HepG2 (cell line): ENCODE measurements at regions not wholly inside any gene's neighbourhood (a gene's known extent, or its start where the extent isn't known, plus 50 kb on each side); places are given as distances from the start of the nearest gene placed in this dataset.

Experiments used
- ATAC-seq: fragments of 200-7000 bp; cut with Tn5 transposase; 3 replicates; pipeline ENCODE4 v1.9.1; 2020; ENCODE audit warnings: mild to moderate bottlenecking, moderate library complexity
- BruUV-seq: library from RNA; stranded (reverse); fragments of 400-500 nt; replicated peaks from 2 replicates; lab custom pipeline; 2021; lab: Mats Ljungman, UMichigan
- CTCF ChIA-PET: fragments of 300-600 bp; formaldehyde crosslinking; extraction: SDS; loops from one replicate; lab custom pipeline; 2021; ENCODE audit warnings: low total read pairs, inconsistent platforms, low intra/inter-chr PET ratio; lab: Yijun Ruan, JAX
- POLR2A ChIA-PET: fragments of 350-600 bp; sonication (Branson Sonifier 250); formaldehyde crosslinking; loops from one replicate; lab custom pipeline; 2020; ENCODE audit warnings: antibody characterized with exemption, inconsistent platforms; lab: Yijun Ruan, JAX
- DNase-seq: peaks from one replicate; pipeline ENCODE4 v3.0.0-alpha.2; 2015; ENCODE audit warnings: low spot score
- FAIRE-seq: peaks from 3 replicates; lab custom pipeline; 2011; peaks lifted over from hg19 to GRCh38; lab: Jason Lieb, UNC
- H2AFZ ChIP-seq: one replicate; pipeline ENCODE4 v1.6.1; 2011; ENCODE audit warnings: low read length, inconsistent platforms
- H3K27ac ChIP-seq: fragments of 300-600 bp; 3 replicates; pipeline ENCODE4 v1.8.0; 2011; ENCODE audit warnings: mixed run types, mild to moderate bottlenecking, mixed read lengths, low read length, inconsistent platforms; ENCODE audit not compliant: insufficient read depth; ENCODE audit errors: extremely low read length
- H3K27me3 ChIP-seq, 2 experiments: fragments of 200-600 bp in 1 of 2; 2 replicates in 1 of 2; 3 replicates in 1 of 2; pipeline versions ENCODE4 v1.6.0 to v1.8.0; 2011; ENCODE audit warnings: low read length in 2 of 2, mild to moderate bottlenecking in 2 of 2, moderate library complexity in 2 of 2, inconsistent platforms in 1 of 2; ENCODE audit not compliant: insufficient read depth in 2 of 2, control insufficient read depth in 1 of 2
- H3K36me3 ChIP-seq, 2 experiments: fragments of 200-600 bp in 1 of 2; replicated peaks in 1 of 2; 2 replicates in 1 of 2; 3 replicates in 1 of 2; pipeline versions ENCODE4 v1.5.1 to v1.8.0; 2011; ENCODE audit warnings: low read length in 2 of 2, inconsistent platforms in 1 of 2; ENCODE audit not compliant: insufficient read depth in 2 of 2, control insufficient read depth in 1 of 2
- H3K4me1 ChIP-seq: 2 replicates; pipeline ENCODE4 v1.5.1; 2012; ENCODE audit warnings: low read length, inconsistent platforms; ENCODE audit not compliant: insufficient read depth
- H3K4me2 ChIP-seq: 2 replicates; pipeline ENCODE4 v1.6.0; 2011; ENCODE audit warnings: low read depth, low read length, inconsistent platforms
- H3K4me3 ChIP-seq, 3 experiments: fragments of 200-600 bp in 1 of 3; sonication (generic), shearing (Covaris generic) in 1 of 3; replicated peaks in 1 of 3; 2 replicates each; pipeline ENCODE4 v1.5.1; 2011 to 2016; ENCODE audit warnings: low read length in 3 of 3, inconsistent platforms in 2 of 3, low read depth in 2 of 3, mild to moderate bottlenecking in 2 of 3, control low read depth in 1 of 3, mixed read lengths in 1 of 3; ENCODE audit not compliant: insufficient read depth in 1 of 3
- H3K79me2 ChIP-seq: one replicate; pipeline ENCODE4 v1.6.1; 2011; ENCODE audit warnings: low read length, inconsistent platforms; ENCODE audit not compliant: insufficient read depth
- H3K9ac ChIP-seq: 2 replicates; pipeline ENCODE4 v1.6.0; 2011; ENCODE audit warnings: mild to moderate bottlenecking, low read depth, low read length, inconsistent platforms; ENCODE audit not compliant: insufficient read depth
- H3K9me3 ChIP-seq: 2 replicates; pipeline ENCODE4 v1.5.1; 2012; ENCODE audit warnings: mild to moderate bottlenecking, low read length
- H4K20me1 ChIP-seq: 2 replicates; pipeline ENCODE4 v1.6.0; 2011; ENCODE audit warnings: inconsistent platforms, mild to moderate bottlenecking, low read length, moderate library complexity; ENCODE audit not compliant: insufficient read depth
- AHR ChIP-seq: IDR thresholded peaks from 2 replicates; pipeline ENCODE4 v1.6.1; 2018; ENCODE audit warnings: missing genetic modification reagents, missing compliant biosample characterization
- CENPT ChIP-seq: sonication (generic); formaldehyde crosslinking; IDR thresholded peaks from 2 replicates; pipeline ENCODE4 v1.8.0; 2022; ENCODE audit warnings: low read depth, mild to moderate bottlenecking, moderate library complexity, missing genetic modification reagents
- HDAC1 ChIP-seq: sonication (generic); formaldehyde crosslinking; IDR thresholded peaks from 2 replicates; pipeline ENCODE4 v1.5.1; 2020; ENCODE audit warnings: mild to moderate bottlenecking, missing genetic modification reagents
- TGIF2 ChIP-seq: IDR thresholded peaks from 2 replicates; pipeline ENCODE4 v1.6.1; 2016; ENCODE audit warnings: control low read depth, missing compliant biosample characterization
- TSC22D2 ChIP-seq: sonication (generic); formaldehyde crosslinking; IDR thresholded peaks from 2 replicates; pipeline ENCODE4 v1.5.1; 2020; ENCODE audit warnings: missing genetic modification reagents, mild to moderate bottlenecking, borderline replicate concordance
- ZFP82 ChIP-seq: sonication (generic); formaldehyde crosslinking; IDR thresholded peaks from 2 replicates; pipeline ENCODE4 v1.5.1; 2020; ENCODE audit warnings: mild to moderate bottlenecking, missing genetic modification reagents, borderline replicate concordance
- ZNF121 ChIP-seq: sonication (generic); formaldehyde crosslinking; IDR thresholded peaks from 2 replicates; pipeline ENCODE4 v1.5.0; 2020; ENCODE audit warnings: mild to moderate bottlenecking, missing genetic modification reagents
- ZNF143 ChIP-seq: sonication (generic); formaldehyde crosslinking; IDR thresholded peaks from 2 replicates; pipeline ENCODE4 v1.4.0; 2020; ENCODE audit warnings: missing genetic modification reagents
- ZNF20 ChIP-seq: sonication (generic); formaldehyde crosslinking; IDR thresholded peaks from 2 replicates; pipeline ENCODE4 v1.4.0; 2020; ENCODE audit warnings: mild to moderate bottlenecking, moderate library complexity, missing genetic modification reagents
- ZNF224 ChIP-seq: sonication (generic); formaldehyde crosslinking; IDR thresholded peaks from 2 replicates; pipeline ENCODE4 v1.5.0; 2020; ENCODE audit warnings: mild to moderate bottlenecking, missing genetic modification reagents
- ZNF235 ChIP-seq: sonication (generic); formaldehyde crosslinking; IDR thresholded peaks from 2 replicates; pipeline ENCODE4 v1.8.1; 2023; ENCODE audit warnings: mild to moderate bottlenecking, missing genetic modification reagents, borderline replicate concordance
- ZNF343 ChIP-seq: sonication (generic); formaldehyde crosslinking; IDR thresholded peaks from 2 replicates; pipeline ENCODE4 v1.4.0; 2020; ENCODE audit warnings: mild to moderate bottlenecking, missing genetic modification reagents
- ZNF567 ChIP-seq: sonication (generic); formaldehyde crosslinking; IDR thresholded peaks from 2 replicates; pipeline ENCODE4 v1.8.1; 2023; ENCODE audit warnings: mild to moderate bottlenecking, missing genetic modification reagents, borderline replicate concordance
- ZNF746 ChIP-seq: sonication (generic); formaldehyde crosslinking; IDR thresholded peaks from 2 replicates; pipeline ENCODE4 v1.8.0; 2022; ENCODE audit warnings: mild to moderate bottlenecking, missing genetic modification reagents
- ZNF879 ChIP-seq: sonication (generic); formaldehyde crosslinking; IDR thresholded peaks from 2 replicates; pipeline ENCODE4 v1.8.1; 2023; ENCODE audit warnings: missing genetic modification reagents
- WGBS: methylation state at CpG from one replicate; pipeline ENCODE4 v1.1.6; 2017; ENCODE audit warnings: low lambda C conversion rate; 5-methylcytosine and 5-hydroxymethylcytosine counted together
- in situ Hi-C: cut with HindIII; loops from 2 replicates; pipeline ENCODE4 v1.10.0; 2017; ENCODE audit warnings: low pct_unique_long_range_greater_than_20kb; ENCODE audit not compliant: extremely low pct_ligation_motif_present
- intact Hi-C: fragments of 100-400 bp; cut with micrococcal nuclease; formaldehyde crosslinking; loops from one replicate; pipeline ENCODE4 v1.10.0; 2022; ENCODE audit not compliant: unreplicated experiment
- TF ChIP-seq, protein P1 (sequence below): sonication (generic); formaldehyde crosslinking; IDR thresholded peaks from 2 replicates; pipeline ENCODE4 v1.8.1; 2023; ENCODE audit warnings: missing genetic modification reagents, inconsistent platforms, borderline replicate concordance
- TF ChIP-seq, protein P2 (sequence below): IDR thresholded peaks from 2 replicates; pipeline ENCODE4 v1.6.1; 2012; ENCODE audit warnings: inconsistent platforms
- TF ChIP-seq, protein P3 (sequence below): IDR thresholded peaks from 2 replicates; pipeline ENCODE4 v1.6.1; 2016

DNA sequence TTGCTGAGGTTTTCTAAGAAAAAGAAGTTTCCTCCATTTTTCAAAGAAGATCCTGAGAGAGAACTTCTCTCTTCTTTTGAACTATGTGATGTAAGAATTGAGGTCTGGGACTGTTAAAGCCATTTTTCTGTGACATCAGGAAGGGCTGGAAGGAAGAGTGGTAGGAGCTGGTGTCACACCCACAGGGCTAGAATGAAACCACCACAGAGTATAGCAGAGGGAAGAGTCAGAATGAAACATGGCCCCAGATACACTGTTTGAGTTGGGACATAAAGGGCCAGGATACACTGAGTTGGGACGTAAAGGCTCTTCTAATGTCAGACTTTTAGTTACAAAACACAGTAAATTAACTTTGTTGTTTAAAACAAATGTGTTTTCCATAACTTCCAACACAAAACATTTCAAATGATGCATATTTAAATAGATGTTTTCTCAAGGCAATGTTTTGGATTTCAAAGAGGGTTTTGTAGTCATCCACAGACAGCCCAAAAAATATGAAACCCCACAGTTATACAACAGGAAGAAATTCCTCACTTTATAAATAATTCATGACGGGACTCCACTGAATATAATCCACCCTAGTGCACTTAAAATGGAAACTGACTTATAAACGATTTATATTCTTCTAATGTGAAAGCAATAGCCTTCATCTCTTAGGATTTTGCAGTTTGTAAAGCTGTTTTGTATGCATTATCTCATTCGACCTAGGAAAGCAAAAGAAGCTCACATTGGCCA, 72.5 kb downstream of the LIG4 start:
- Histone ChIP-seq H3K27ac (no peak overlapping the region), H3K36me3 (no peaks in the 10 kb centered on the region), H4K20me1 (no peaks in the 10 kb centered on the region), H3K27me3 (no peaks in the 10 kb centered on the region), H3K9me3 (no peaks in the 10 kb centered on the region), H3K4me1 (no peaks in the 10 kb centered on the region), H3K4me2 (no peak overlapping the region), H3K79me2 (no peaks in the 10 kb centered on the region), H2AFZ (no peak overlapping the region), H3K4me3 (no peak overlapping the region), H3K9ac (no peak overlapping the region)
- intact Hi-C loops (no loop called here), in situ Hi-C loops (no loop called here)
- CTCF ChIA-PET = no interaction called here
- no peak for ATAC-seq
- WGBS = 0% methylated on average over 4 of the region's 4 CpGs
- no TSS peak for BruUV-seq
- POLR2A ChIA-PET = interaction anchor here (0.7 kb wide), 1 partner anchor 12 kb away, joined by 3 read pairs; no protein-coding TSS in a partner anchor
- no peak for DNase-seq
- no peak for FAIRE-seq
- TF ChIP-seq ZNF121 (CRISPR knock-in tag) (no peak), ZNF143 (no peak), ZNF224 (CRISPR knock-in tag) (no peak), ZNF235 (CRISPR knock-in tag) (no peak), ZNF343 (CRISPR knock-in tag) (no peak), ZNF20 (no peak)
- TF ChIP-seq, all 625 proteins: peak for 0

DNA sequence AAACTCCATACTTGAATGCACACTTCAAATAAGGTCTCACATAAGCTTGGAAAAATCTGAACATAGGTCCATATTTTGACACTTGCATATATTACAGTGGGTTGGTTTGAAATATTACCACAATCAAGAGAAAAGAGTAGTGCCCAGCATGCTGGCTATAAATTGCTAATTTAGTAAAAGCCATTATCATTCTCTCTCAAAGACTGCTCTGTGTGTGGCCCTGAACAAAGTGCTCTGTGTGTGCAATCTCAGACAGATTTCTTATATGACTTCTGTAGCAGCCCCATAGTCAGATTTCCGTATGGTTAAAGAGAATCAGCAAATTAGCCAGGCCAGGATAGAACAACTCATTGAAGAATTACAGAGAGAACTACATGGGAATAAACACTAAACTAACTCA, 78.2 kb downstream of the LIG4 start:
- no peak for ATAC-seq
- intact Hi-C loops = no loop called here
- CTCF ChIA-PET = no interaction called here
- TF ChIP-seq HDAC1 (CRISPR knock-in tag) (no peak), ZNF567 (CRISPR knock-in tag) (no peak), AHR (CRISPR knock-in tag) (no peak), TSC22D2 (CRISPR knock-in tag) (no peak), ZFP82 (CRISPR knock-in tag) (no peak), CENPT (no peak), ZNF746 (no peak), ZNF879 (CRISPR knock-in tag) (no peak), TGIF2 (no peak)
- TF ChIP-seq, protein P1, sequence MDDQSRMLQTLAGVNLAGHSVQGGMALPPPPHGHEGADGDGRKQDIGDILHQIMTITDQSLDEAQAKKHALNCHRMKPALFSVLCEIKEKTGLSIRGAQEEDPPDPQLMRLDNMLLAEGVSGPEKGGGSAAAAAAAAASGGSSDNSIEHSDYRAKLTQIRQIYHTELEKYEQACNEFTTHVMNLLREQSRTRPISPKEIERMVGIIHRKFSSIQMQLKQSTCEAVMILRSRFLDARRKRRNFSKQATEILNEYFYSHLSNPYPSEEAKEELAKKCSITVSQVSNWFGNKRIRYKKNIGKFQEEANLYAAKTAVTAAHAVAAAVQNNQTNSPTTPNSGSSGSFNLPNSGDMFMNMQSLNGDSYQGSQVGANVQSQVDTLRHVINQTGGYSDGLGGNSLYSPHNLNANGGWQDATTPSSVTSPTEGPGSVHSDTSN (CRISPR knock-in tag) = no peak
- TF ChIP-seq, protein P2, sequence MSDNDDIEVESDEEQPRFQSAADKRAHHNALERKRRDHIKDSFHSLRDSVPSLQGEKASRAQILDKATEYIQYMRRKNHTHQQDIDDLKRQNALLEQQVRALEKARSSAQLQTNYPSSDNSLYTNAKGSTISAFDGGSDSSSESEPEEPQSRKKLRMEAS = no peak
- TF ChIP-seq, protein P3, sequence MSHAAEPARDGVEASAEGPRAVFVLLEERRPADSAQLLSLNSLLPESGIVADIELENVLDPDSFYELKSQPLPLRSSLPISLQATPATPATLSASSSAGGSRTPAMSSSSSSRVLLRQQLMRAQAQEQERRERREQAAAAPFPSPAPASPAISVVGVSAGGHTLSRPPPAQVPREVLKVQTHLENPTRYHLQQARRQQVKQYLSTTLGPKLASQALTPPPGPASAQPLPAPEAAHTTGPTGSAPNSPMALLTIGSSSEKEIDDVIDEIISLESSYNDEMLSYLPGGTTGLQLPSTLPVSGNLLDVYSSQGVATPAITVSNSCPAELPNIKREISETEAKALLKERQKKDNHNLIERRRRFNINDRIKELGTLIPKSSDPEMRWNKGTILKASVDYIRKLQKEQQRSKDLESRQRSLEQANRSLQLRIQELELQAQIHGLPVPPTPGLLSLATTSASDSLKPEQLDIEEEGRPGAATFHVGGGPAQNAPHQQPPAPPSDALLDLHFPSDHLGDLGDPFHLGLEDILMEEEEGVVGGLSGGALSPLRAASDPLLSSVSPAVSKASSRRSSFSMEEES = no peak

More for the DNA sequence above, 78.2 kb downstream of the LIG4 start:
- Histone ChIP-seq H3K4me3 (no peak overlapping the region), H3K27me3 (no peaks in the 10 kb centered on the region), H3K9ac (no peak overlapping the region), H3K4me2 (no peak overlapping the region), H3K36me3 (no peaks in the 10 kb centered on the region), H3K9me3 (no peaks in the 10 kb centered on the region), H3K79me2 (no peaks in the 10 kb centered on the region), H2AFZ (no peak overlapping the region), H4K20me1 (no peaks in the 10 kb centered on the region), H3K4me1 (no peaks in the 10 kb centered on the region), H3K27ac (no peak overlapping the region)
- DNase-seq (no peak), FAIRE-seq (no peak)
- in situ Hi-C loops = no loop called here
- WGBS = 36% methylated on average over 1 of the region's 1 CpG
- POLR2A ChIA-PET = no interaction called here
- no TSS peak for BruUV-seq
